DND-41 (cell line): ENCODE measurements at regions not wholly inside any gene's neighbourhood (a gene's known extent, or its start where the extent isn't known, plus 50 kb on each side); places are given as distances from the start of the nearest gene placed in this dataset.
"Not testable (repeated sequence)": the region's sequence is repeated elsewhere in the genome, so short reads cannot be mapped to it uniquely, and the experiment has no call there.

Experiments
- ATAC-seq: fragments of 200-7000 bp; cut with Tn5 transposase; 3 replicates; pipeline ENCODE4 v1.9.1; 2021; ENCODE audit warnings: low read depth; ENCODE audit not compliant: insufficient read depth
- DNase-seq: peaks from one replicate; pipeline ENCODE4 v3.0.0-alpha.2; 2020
- H2AFZ ChIP-seq: 2 replicates; pipeline ENCODE4 v1.6.0; 2012; ENCODE audit warnings: low read depth, low read length
- H3K27ac ChIP-seq: 2 replicates; pipeline ENCODE4 v1.5.1; 2012; ENCODE audit warnings: low read length, inconsistent platforms
- H3K27me3 ChIP-seq: fragments of 200-600 bp; sonication (generic); 2 replicates; pipeline ENCODE4 v1.6.0; 2012; ENCODE audit warnings: low read length, mild to moderate bottlenecking, inconsistent platforms; ENCODE audit not compliant: insufficient read depth, poor library complexity
- H3K36me3 ChIP-seq: 2 replicates; pipeline ENCODE4 v1.5.1; 2012; ENCODE audit warnings: low read length, inconsistent platforms; ENCODE audit not compliant: insufficient read depth
- H3K4me1 ChIP-seq: 2 replicates; pipeline ENCODE4 v1.5.1; 2012; ENCODE audit warnings: mild to moderate bottlenecking, low read length; ENCODE audit not compliant: insufficient read depth
- H3K4me2 ChIP-seq: 2 replicates; pipeline ENCODE4 v1.6.0; 2012; ENCODE audit warnings: mild to moderate bottlenecking, moderate library complexity, low read length, inconsistent platforms; ENCODE audit not compliant: insufficient read depth
- H3K4me3 ChIP-seq, 2 experiments: fragments of 200-600 bp in 1 of 2; shearing (Covaris generic) in 1 of 2; 2 replicates each; pipeline ENCODE4 v1.5.1; 2012 to 2016; ENCODE audit warnings: inconsistent platforms in 2 of 2, low read length in 2 of 2, mild to moderate bottlenecking in 2 of 2, low read depth in 1 of 2, moderate library complexity in 1 of 2
- H3K79me2 ChIP-seq: 2 replicates; pipeline ENCODE4 v1.6.0; 2012; ENCODE audit warnings: low read length, inconsistent platforms; ENCODE audit not compliant: insufficient read depth
- H3K9ac ChIP-seq: 2 replicates; pipeline ENCODE4 v1.6.0; 2012; ENCODE audit warnings: low read depth, mild to moderate bottlenecking, inconsistent platforms, low read length, moderate library complexity
- H3K9me3 ChIP-seq: 2 replicates; pipeline ENCODE4 v1.5.1; 2012; ENCODE audit warnings: low read length, moderate library complexity, mild to moderate bottlenecking, inconsistent platforms; ENCODE audit not compliant: insufficient read depth, severe bottlenecking
- H4K20me1 ChIP-seq: 2 replicates; pipeline ENCODE4 v1.6.0; 2012; ENCODE audit warnings: low read length; ENCODE audit not compliant: insufficient read depth
- EZH2 ChIP-seq: IDR thresholded peaks from 3 replicates; pipeline ENCODE4 v1.6.1; 2012; ENCODE audit warnings: borderline replicate concordance, low read depth, mild to moderate bottlenecking, moderate library complexity, low read length, inconsistent platforms; ENCODE audit not compliant: severe bottlenecking
- TF ChIP-seq, protein P1 (sequence below): IDR thresholded peaks from 2 replicates; pipeline ENCODE4 v1.5.1; 2012; ENCODE audit warnings: borderline replicate concordance, low read length, moderate library complexity, mild to moderate bottlenecking; ENCODE audit not compliant: poor library complexity, severe bottlenecking; ENCODE audit errors: extremely low read depth

DNA sequence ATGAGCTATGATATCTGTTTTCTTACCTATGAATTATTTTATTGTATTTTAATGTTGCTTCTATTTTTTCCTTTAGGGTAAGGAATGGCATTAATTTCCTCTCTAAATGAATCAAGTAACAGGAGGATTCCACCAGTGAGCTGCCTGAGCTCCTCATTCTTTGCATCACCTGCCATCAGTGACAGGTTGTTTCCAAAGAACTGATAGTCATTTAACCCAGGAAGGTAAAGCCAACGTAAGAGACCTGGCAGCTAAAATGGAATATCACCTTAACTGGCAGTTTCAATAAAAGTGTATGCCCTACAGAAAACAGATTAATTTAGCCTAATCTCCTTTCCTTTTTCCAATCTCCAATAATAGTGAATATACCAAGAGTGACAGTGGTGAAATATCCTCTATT lies 812.0 kb downstream of the SLITRK5 start:
- Histone ChIP-seq H3K27ac (no peak overlapping the region), H3K9me3 (no peaks in the 10 kb centered on the region), H3K79me2 (no peaks in the 10 kb centered on the region), H3K4me1 (no peaks in the 10 kb centered on the region), H4K20me1 (no peaks in the 10 kb centered on the region), H3K27me3 (no peaks in the 10 kb centered on the region), H3K9ac (no peak overlapping the region), H3K4me2 (no peak overlapping the region), H3K4me3 (no peak overlapping the region), H2AFZ (no peak overlapping the region), H3K36me3 (no peaks in the 10 kb centered on the region)
- TF ChIP-seq EZH2 = no peak
- TF ChIP-seq, protein P1, sequence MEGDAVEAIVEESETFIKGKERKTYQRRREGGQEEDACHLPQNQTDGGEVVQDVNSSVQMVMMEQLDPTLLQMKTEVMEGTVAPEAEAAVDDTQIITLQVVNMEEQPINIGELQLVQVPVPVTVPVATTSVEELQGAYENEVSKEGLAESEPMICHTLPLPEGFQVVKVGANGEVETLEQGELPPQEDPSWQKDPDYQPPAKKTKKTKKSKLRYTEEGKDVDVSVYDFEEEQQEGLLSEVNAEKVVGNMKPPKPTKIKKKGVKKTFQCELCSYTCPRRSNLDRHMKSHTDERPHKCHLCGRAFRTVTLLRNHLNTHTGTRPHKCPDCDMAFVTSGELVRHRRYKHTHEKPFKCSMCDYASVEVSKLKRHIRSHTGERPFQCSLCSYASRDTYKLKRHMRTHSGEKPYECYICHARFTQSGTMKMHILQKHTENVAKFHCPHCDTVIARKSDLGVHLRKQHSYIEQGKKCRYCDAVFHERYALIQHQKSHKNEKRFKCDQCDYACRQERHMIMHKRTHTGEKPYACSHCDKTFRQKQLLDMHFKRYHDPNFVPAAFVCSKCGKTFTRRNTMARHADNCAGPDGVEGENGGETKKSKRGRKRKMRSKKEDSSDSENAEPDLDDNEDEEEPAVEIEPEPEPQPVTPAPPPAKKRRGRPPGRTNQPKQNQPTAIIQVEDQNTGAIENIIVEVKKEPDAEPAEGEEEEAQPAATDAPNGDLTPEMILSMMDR = no peak
- no peak for ATAC-seq
- no peak for DNase-seq

- Histone ChIP-seq H3K9ac (no peak overlapping the region), H3K4me1 (no peaks in the 10 kb centered on the region), H3K36me3 (no peaks in the 10 kb centered on the region), H2AFZ (no peak overlapping the region), H3K4me2 (no peak overlapping the region), H3K79me2 (no peaks in the 10 kb centered on the region), H3K27me3 (no peaks in the 10 kb centered on the region), H4K20me1 (no peaks in the 10 kb centered on the region), H3K9me3 (peaks cover 3% of the 10 kb centered on the region), H3K4me3 (no peak overlapping the region), H3K27ac (no peak overlapping the region)
- DNase-seq (no peak), ATAC-seq (no peak)
- TF ChIP-seq, protein P1 = no peak
- no peak for TF ChIP-seq EZH2
Observed at GRCh38 chr13:88507909-88508308, 836.7 kb downstream of the SLITRK5 start.

DNA sequence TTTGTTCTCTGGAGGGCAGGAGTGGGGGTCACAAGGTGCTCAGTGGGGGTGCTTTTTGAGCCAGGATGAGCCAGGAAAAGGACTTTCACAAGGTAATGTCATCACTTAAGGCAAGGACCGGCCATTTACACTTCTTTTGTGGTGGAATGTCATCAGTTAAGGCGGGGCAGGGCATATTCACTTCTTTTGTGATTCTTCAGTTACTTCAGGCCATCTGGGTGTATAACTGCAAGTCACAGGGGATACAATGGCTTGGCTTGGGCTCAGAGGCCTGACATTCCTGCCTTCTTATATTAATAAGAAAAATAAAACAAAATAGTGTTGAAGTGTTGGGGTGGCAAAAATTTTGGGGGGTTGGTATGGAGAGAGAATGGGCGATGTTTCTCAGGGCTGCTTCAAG lies 841.8 kb downstream of the SLITRK5 start:
- not testable (repeated sequence) for H3K4me3 ChIP-seq, H3K36me3 ChIP-seq, DNase-seq, H3K79me2 ChIP-seq, H3K4me1 ChIP-seq, H3K27ac ChIP-seq, H3K4me2 ChIP-seq, H3K9ac ChIP-seq, H4K20me1 ChIP-seq, H2AFZ ChIP-seq, H3K9me3 ChIP-seq, ATAC-seq, H3K27me3 ChIP-seq

GRCh38 chr13:88526186-88526852 lies 855.1 kb downstream of the SLITRK5 start:
- no peak for DNase-seq
- Histone ChIP-seq H3K4me2 (no peak overlapping the region), H3K4me3 (no peak overlapping the region)

More at GRCh38 chr13:88526186-88526852, 855.1 kb downstream of the SLITRK5 start:
- H3K36me3 ChIP-seq = no peaks in the 10 kb centered on the region
- no peak for ATAC-seq
- no peak for TF ChIP-seq EZH2
- TF ChIP-seq, protein P1 = no peak
- no peak overlapping the region for H2AFZ ChIP-seq
- no peaks in the 10 kb centered on the region for H3K9me3 ChIP-seq
- H3K79me2 ChIP-seq = no peaks in the 10 kb centered on the region
- no peak overlapping the region for H3K27ac ChIP-seq
- no peaks in the 10 kb centered on the region for H3K27me3 ChIP-seq
- no peaks in the 10 kb centered on the region for H3K4me1 ChIP-seq
- H4K20me1 ChIP-seq = no peaks in the 10 kb centered on the region
- no peak overlapping the region for H3K9ac ChIP-seq
